22Rv1 (cell line): ENCODE measurements at regions not wholly inside any gene's neighbourhood (a gene's known extent, or its start where the extent isn't known, plus 50 kb on each side); places are given as distances from the start of the nearest gene placed in this dataset.
A peak's percentile ranks its signal among the peaks of the same experiment; 100 is the strongest.

ENCODE experiments used
- H3K27ac ChIP-seq: fragments of 450-650 bp; 2 replicates; pipeline ENCODE4 v1.5.1; 2017
- CTCF ChIP-seq: fragments of 450-650 bp; IDR thresholded peaks from 2 replicates; pipeline ENCODE4 v1.5.1; 2017; ENCODE audit warnings: mild to moderate bottlenecking
- ZFX ChIP-seq: fragments of 450-650 bp; IDR thresholded peaks from 2 replicates; pipeline ENCODE4 v1.6.1; 2017; ENCODE audit warnings: antibody characterized with exemption, borderline replicate concordance

- TF ChIP-seq ZFX (no peak), CTCF (peak; percentile 52)
- H3K27ac ChIP-seq: no peak overlapping the region
These were observed 174.6 kb upstream of the LSM14A start for GRCh38 chr19:33997690-33998089.

- H3K27ac ChIP-seq: no peak overlapping the region
These were observed 174.0 kb upstream of the LSM14A start for GRCh38 chr19:33998302-33998701.

GRCh38 chr19:33998739-33999345 is 173.5 kb upstream of the LSM14A start:
- TF ChIP-seq ZFX: no peak
- peak; percentile 70 for TF ChIP-seq CTCF
- H3K27ac ChIP-seq: no peak overlapping the region

More at GRCh38 chr19:33998302-33998701, 174.0 kb upstream of the LSM14A start:
- TF ChIP-seq CTCF: no peak
- no peak for TF ChIP-seq ZFX

GRCh38 chr19:34017024-34017423 is 155.3 kb upstream of the LSM14A start:
- H3K27ac ChIP-seq: no peak overlapping the region
- TF ChIP-seq CTCF (no peak), ZFX (no peak)

- TF ChIP-seq CTCF: no peak
- no peak for TF ChIP-seq ZFX
- H3K27ac ChIP-seq: no peak overlapping the region
These were observed 154.7 kb upstream of the LSM14A start for GRCh38 chr19:34017601-34018000.

- no peak overlapping the region for H3K27ac ChIP-seq
- no peak for TF ChIP-seq CTCF
- no peak for TF ChIP-seq ZFX
These were observed 153.8 kb upstream of the LSM14A start for GRCh38 chr19:34018546-34018945.

- H3K27ac ChIP-seq: no peak overlapping the region
- TF ChIP-seq ZFX (no peak), CTCF (no peak)
These were observed 148.9 kb upstream of the LSM14A start for GRCh38 chr19:34023381-34023780.
